Endothelial cell of umbilical vein (primary cell): ENCODE measurements at regions not wholly inside any gene's neighbourhood (a gene's known extent, or its start where the extent isn't known, plus 50 kb on each side); places are given as distances from the start of the nearest gene placed in this dataset.

Experiments
- BruUV-seq: library from RNA; stranded (reverse); fragments of 400-500 nt; replicated peaks from 2 replicates; lab custom pipeline; 2021; lab: Mats Ljungman, UMichigan
- CTCF ChIA-PET: fragments of 300-600, 350-600 bp; sonication (Branson Sonifier 250); formaldehyde crosslinking; loops from one replicate; lab custom pipeline; 2021; ENCODE audit warnings: antibody characterized with exemption, inconsistent platforms; lab: Charles Lee
- POLR2A ChIA-PET: fragments of 300-600, 350-600 bp; sonication (Branson Sonifier 250); formaldehyde crosslinking; loops from one replicate; lab custom pipeline; 2021; ENCODE audit warnings: antibody characterized with exemption, inconsistent platforms; lab: Charles Lee
- DNase-seq: peaks from one replicate; pipeline ENCODE4 v3.0.0-alpha.2; 2011; ENCODE audit warnings: low read depth, low spot score
- FAIRE-seq: peaks from 2 replicates; lab custom pipeline; 2011; peaks lifted over from hg19 to GRCh38; lab: Jason Lieb, UNC
- H2AFZ ChIP-seq: 2 replicates; pipeline ENCODE4 v1.6.0; 2012; ENCODE audit warnings: low read depth, low read length, control low read depth, inconsistent platforms
- H3K27ac ChIP-seq: 2 replicates; pipeline ENCODE4 v1.5.1; 2011; ENCODE audit warnings: low read depth, mild to moderate bottlenecking, control low read depth, low read length, moderate library complexity; ENCODE audit not compliant: insufficient read depth
- H3K27me3 ChIP-seq, 2 experiments: 2 replicates each; pipeline versions ENCODE4 v1.6.0 to v1.6.1; 2011; ENCODE audit warnings: low read length in 2 of 2, mixed read lengths in 1 of 2; ENCODE audit not compliant: control insufficient read depth in 2 of 2, insufficient read depth in 2 of 2
- H3K36me3 ChIP-seq, 2 experiments: 2 replicates in 1 of 2; 3 replicates in 1 of 2; pipeline ENCODE4 v1.5.1; 2011; ENCODE audit warnings: low read length in 2 of 2, mild to moderate bottlenecking in 1 of 2, moderate library complexity in 1 of 2; ENCODE audit not compliant: control insufficient read depth in 2 of 2, insufficient read depth in 2 of 2; ENCODE audit errors: extremely low read depth in 1 of 2
- H3K4me1 ChIP-seq: 3 replicates; pipeline ENCODE4 v1.5.1; 2011; ENCODE audit warnings: mild to moderate bottlenecking, low read length; ENCODE audit not compliant: control insufficient read depth, insufficient read depth; ENCODE audit errors: extremely low read depth
- H3K4me2 ChIP-seq: 2 replicates; pipeline ENCODE4 v1.6.1; 2011; ENCODE audit warnings: low read length, control low read depth, mixed read lengths; ENCODE audit not compliant: insufficient read depth
- H3K4me3 ChIP-seq, 3 experiments: fragments of 200-600 bp in 1 of 3; sonication (generic), shearing (Covaris generic) in 1 of 3; replicated peaks in 1 of 3; 2 replicates each; pipeline ENCODE4 v1.5.1; 2011 to 2016; ENCODE audit warnings: control low read depth in 3 of 3, low read length in 3 of 3, mild to moderate bottlenecking in 2 of 3, inconsistent platforms in 1 of 3, low read depth in 1 of 3, moderate library complexity in 1 of 3; ENCODE audit not compliant: insufficient read depth in 1 of 3
- H3K79me2 ChIP-seq: 2 replicates; pipeline ENCODE4 v1.6.0; 2012; ENCODE audit warnings: low read length, inconsistent platforms; ENCODE audit not compliant: control insufficient read depth, insufficient read depth
- H3K9ac ChIP-seq: replicated peaks from 2 replicates; pipeline ENCODE3; 2011; ENCODE audit warnings: low read length, control low read depth; ENCODE audit not compliant: insufficient read depth; ENCODE audit errors: extremely low read depth
- H3K9me1 ChIP-seq: replicated peaks from 3 replicates; pipeline ENCODE4 v1.6.0; 2011; ENCODE audit warnings: mild to moderate bottlenecking, low read length; ENCODE audit not compliant: control insufficient read depth, insufficient read depth; ENCODE audit errors: extremely low read depth
- H3K9me3 ChIP-seq: replicated peaks from 2 replicates; pipeline ENCODE4 v1.5.1; 2012; ENCODE audit warnings: low read length, inconsistent platforms; ENCODE audit not compliant: control insufficient read depth, insufficient read depth
- H4K20me1 ChIP-seq: replicated peaks from 2 replicates; pipeline ENCODE3; 2011; ENCODE audit warnings: mild to moderate bottlenecking, low read length; ENCODE audit not compliant: control insufficient read depth, insufficient read depth; ENCODE audit errors: extremely low read depth
- EZH2 ChIP-seq: IDR thresholded peaks from 2 replicates; pipeline ENCODE4 v1.6.1; 2012; ENCODE audit warnings: borderline replicate concordance, low read depth, mild to moderate bottlenecking, moderate library complexity, low read length, inconsistent platforms; ENCODE audit not compliant: severe bottlenecking
- GATA2 ChIP-seq: IDR thresholded peaks from 2 replicates; pipeline ENCODE4 v1.7.0; 2011; ENCODE audit warnings: low read depth, mild to moderate bottlenecking, moderate library complexity, mixed read lengths, low read length; ENCODE audit not compliant: insufficient read length, insufficient read depth
- JUN ChIP-seq: IDR thresholded peaks from 2 replicates; pipeline ENCODE4 v1.6.1; 2011; ENCODE audit warnings: borderline replicate concordance, low read depth; ENCODE audit not compliant: insufficient read length, insufficient read depth
- dilution Hi-C: fragments of 300-500 bp; cut with MboI; formaldehyde crosslinking; loops from one replicate; pipeline ENCODE4 v1.15.0; 2019; ENCODE audit warnings: low sequenced_read_pairs; ENCODE audit not compliant: extremely low pct_ligation_motif_present
- intact Hi-C: fragments of 100-400 bp; cut with micrococcal nuclease; formaldehyde crosslinking; loops from one replicate; pipeline ENCODE4 v1.10.0; 2022
- TF ChIP-seq, protein P1 (sequence below), 2 donors: IDR thresholded peaks; 1 replicate in 1 of 2; 2 replicates in 1 of 2; pipeline ENCODE4 v1.5.1; 2011; ENCODE audit warnings: low read length in 2 of 2, mild to moderate bottlenecking in 2 of 2, moderate library complexity in 2 of 2, control low read depth in 1 of 2, inconsistent platforms in 1 of 2, low read depth in 1 of 2; ENCODE audit not compliant: insufficient read depth in 1 of 2; ENCODE audit errors: extremely low read depth in 1 of 2
- TF ChIP-seq, protein P2 (sequence below): IDR thresholded peaks from 2 replicates; pipeline ENCODE4 v1.6.1; 2011; ENCODE audit not compliant: insufficient read depth, insufficient read length

DNA sequence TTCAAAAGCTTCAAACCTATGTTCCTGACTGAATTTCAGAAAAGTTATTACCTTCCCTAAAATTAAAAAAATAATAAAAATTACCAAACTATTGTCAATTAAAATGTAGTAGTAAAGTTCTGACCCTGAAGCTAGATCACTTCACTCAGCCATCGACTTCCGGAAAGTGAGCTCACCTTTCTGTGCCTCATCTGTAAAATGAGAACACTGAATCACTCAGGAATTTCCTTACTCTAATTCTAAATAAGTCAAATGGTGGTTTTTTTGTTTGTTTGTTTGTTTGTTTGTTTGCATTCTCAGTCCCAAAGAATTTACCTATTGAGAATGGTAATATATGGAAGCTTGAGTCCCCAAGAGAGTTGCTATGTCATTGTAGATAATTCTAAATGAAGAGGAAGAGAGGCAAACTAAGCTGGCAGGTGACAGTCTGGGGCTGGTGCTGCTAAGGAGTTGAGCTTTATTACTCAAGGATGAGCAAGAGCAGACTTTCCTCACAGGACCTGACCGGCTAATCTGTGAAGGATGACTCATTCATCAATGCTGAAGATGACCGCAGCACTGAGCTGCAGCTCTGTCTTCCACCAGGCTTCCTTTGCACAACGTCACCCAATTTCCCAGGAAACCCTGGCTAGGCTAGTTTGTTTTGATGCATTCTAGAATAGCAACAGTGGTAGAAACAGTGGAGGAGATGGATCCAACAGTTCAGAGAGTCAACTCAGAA lies 248.8 kb downstream of the RAB38 start:
- Histone ChIP-seq H3K9me1 (no peaks in the 10 kb centered on the region), H3K27ac (no peak overlapping the region), H3K9me3 (no peaks in the 10 kb centered on the region), H3K4me1 (no peaks in the 10 kb centered on the region), H3K4me2 (no peak overlapping the region), H3K27me3 (no peaks in the 10 kb centered on the region), H3K4me3 (no peak overlapping the region), H2AFZ (no peak overlapping the region), H3K79me2 (no peaks in the 10 kb centered on the region), H3K9ac (no peak overlapping the region), H3K36me3 (no peaks in the 10 kb centered on the region), H4K20me1 (no peaks in the 10 kb centered on the region)
- BruUV-seq: no TSS peak
- DNase-seq (no peak), FAIRE-seq (no peak)
- ChIA-PET POLR2A (no interaction called here), CTCF (no interaction called here)
- dilution Hi-C loops (no loop called here), intact Hi-C loops (no loop called here)
- TF ChIP-seq JUN: peak; percentile 20
- TF ChIP-seq, protein P1, sequence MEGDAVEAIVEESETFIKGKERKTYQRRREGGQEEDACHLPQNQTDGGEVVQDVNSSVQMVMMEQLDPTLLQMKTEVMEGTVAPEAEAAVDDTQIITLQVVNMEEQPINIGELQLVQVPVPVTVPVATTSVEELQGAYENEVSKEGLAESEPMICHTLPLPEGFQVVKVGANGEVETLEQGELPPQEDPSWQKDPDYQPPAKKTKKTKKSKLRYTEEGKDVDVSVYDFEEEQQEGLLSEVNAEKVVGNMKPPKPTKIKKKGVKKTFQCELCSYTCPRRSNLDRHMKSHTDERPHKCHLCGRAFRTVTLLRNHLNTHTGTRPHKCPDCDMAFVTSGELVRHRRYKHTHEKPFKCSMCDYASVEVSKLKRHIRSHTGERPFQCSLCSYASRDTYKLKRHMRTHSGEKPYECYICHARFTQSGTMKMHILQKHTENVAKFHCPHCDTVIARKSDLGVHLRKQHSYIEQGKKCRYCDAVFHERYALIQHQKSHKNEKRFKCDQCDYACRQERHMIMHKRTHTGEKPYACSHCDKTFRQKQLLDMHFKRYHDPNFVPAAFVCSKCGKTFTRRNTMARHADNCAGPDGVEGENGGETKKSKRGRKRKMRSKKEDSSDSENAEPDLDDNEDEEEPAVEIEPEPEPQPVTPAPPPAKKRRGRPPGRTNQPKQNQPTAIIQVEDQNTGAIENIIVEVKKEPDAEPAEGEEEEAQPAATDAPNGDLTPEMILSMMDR (IDR thresholded peaks at IDR 0.05; ENCODE audit: extremely low read depth in 1 of 2, insufficient read depth in 1 of 2, low read depth in 1 of 2, low read length in 2 of 2): no peak

DNA sequence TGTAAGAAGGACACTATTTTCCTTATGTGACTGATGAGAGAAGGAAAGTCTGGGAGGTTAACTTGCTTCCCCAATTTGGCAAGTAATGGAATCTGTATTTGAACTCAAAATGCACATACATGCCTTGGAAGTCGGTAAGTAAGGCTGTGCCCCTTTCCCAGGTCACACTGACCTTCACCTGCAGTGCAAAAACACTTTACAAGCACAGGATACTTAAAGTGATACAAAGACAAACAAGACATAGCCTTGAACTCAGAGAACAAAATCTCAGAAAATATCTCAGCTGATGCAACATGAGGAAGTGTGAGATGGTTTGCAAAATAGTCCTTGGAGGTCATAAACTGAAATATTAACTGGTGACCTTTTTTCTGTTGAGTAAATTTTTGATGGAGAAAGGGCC lies 251.1 kb downstream of the RAB38 start:
- no peak for FAIRE-seq

More for the DNA sequence above, 251.1 kb downstream of the RAB38 start:
- Histone ChIP-seq H3K9ac (no peak overlapping the region), H2AFZ (no peak overlapping the region), H3K79me2 (no peaks in the 10 kb centered on the region), H3K4me3 (no peak overlapping the region), H3K27ac (no peak overlapping the region), H3K36me3 (no peaks in the 10 kb centered on the region), H3K4me1 (no peaks in the 10 kb centered on the region), H3K9me1 (no peaks in the 10 kb centered on the region), H4K20me1 (no peaks in the 10 kb centered on the region), H3K4me2 (no peak overlapping the region), H3K27me3 (no peaks in the 10 kb centered on the region), H3K9me3 (no peaks in the 10 kb centered on the region)
- no TSS peak for BruUV-seq
- intact Hi-C loops: no loop called here
- TF ChIP-seq EZH2: no peak
- TF ChIP-seq, protein P2, sequence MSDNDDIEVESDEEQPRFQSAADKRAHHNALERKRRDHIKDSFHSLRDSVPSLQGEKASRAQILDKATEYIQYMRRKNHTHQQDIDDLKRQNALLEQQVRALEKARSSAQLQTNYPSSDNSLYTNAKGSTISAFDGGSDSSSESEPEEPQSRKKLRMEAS: no peak
- TF ChIP-seq GATA2: no peak
- ChIA-PET CTCF (no interaction called here), POLR2A (no interaction called here)
- no peak for DNase-seq
- dilution Hi-C loops: no loop called here
